ENCODE measurements at regions not wholly inside any gene's neighbourhood (a gene's known extent, or its start where the extent isn't known, plus 50 kb on each side); places are given as distances from the start of the nearest gene placed in this dataset.

- Histone ChIP-seq H3K4me1 (ENCODE audit: insufficient read depth, poor library complexity, severe bottlenecking) (no peaks in the 10 kb centered on the region), H3K4me3 (ENCODE audit: severe bottlenecking) (no peak overlapping the region), H3K36me3 (ENCODE audit: low read depth) (no peaks in the 10 kb centered on the region), H3K9me3 (ENCODE audit: severe bottlenecking) (no peaks in the 10 kb centered on the region), H3K27me3 (ENCODE audit: insufficient read depth, poor library complexity, severe bottlenecking) (no peaks in the 10 kb centered on the region), H3K27ac (ENCODE audit: poor library complexity, severe bottlenecking) (no peak overlapping the region)
- no peak for ATAC-seq (ENCODE audit: low read depth)
- DNase-seq (ENCODE audit: low spot score) = no peak
- TF ChIP-seq, protein P1, sequence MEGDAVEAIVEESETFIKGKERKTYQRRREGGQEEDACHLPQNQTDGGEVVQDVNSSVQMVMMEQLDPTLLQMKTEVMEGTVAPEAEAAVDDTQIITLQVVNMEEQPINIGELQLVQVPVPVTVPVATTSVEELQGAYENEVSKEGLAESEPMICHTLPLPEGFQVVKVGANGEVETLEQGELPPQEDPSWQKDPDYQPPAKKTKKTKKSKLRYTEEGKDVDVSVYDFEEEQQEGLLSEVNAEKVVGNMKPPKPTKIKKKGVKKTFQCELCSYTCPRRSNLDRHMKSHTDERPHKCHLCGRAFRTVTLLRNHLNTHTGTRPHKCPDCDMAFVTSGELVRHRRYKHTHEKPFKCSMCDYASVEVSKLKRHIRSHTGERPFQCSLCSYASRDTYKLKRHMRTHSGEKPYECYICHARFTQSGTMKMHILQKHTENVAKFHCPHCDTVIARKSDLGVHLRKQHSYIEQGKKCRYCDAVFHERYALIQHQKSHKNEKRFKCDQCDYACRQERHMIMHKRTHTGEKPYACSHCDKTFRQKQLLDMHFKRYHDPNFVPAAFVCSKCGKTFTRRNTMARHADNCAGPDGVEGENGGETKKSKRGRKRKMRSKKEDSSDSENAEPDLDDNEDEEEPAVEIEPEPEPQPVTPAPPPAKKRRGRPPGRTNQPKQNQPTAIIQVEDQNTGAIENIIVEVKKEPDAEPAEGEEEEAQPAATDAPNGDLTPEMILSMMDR (IDR thresholded peaks at IDR 0.05; ENCODE audit: poor library complexity, severe bottlenecking) = no peak
Observed at GRCh38 chr1:203954293-203954692, 92.9 kb downstream of the SNRPE start.

- H3K9me3 ChIP-seq (ENCODE audit: severe bottlenecking) = no peaks in the 10 kb centered on the region
- no peak for ATAC-seq (ENCODE audit: low read depth)
- no peaks in the 10 kb centered on the region for H3K4me1 ChIP-seq (ENCODE audit: insufficient read depth, poor library complexity, severe bottlenecking)
- DNase-seq (ENCODE audit: low spot score) = no peak
- H3K4me3 ChIP-seq (ENCODE audit: severe bottlenecking) = no peak overlapping the region
- TF ChIP-seq, protein P1 (IDR thresholded peaks at IDR 0.05; ENCODE audit: poor library complexity, severe bottlenecking) = no peak
- no peak overlapping the region for H3K27ac ChIP-seq (ENCODE audit: poor library complexity, severe bottlenecking)
- no peaks in the 10 kb centered on the region for H3K27me3 ChIP-seq (ENCODE audit: insufficient read depth, poor library complexity, severe bottlenecking)
- H3K36me3 ChIP-seq (ENCODE audit: low read depth) = no peaks in the 10 kb centered on the region
Observed at GRCh38 chr1:203954788-203955552, 93.6 kb downstream of the SNRPE start.

- Histone ChIP-seq H3K4me3 (ENCODE audit: severe bottlenecking) (no peak overlapping the region), H3K9me3 (ENCODE audit: severe bottlenecking) (peaks cover 15% of the 10 kb centered on the region), H3K36me3 (ENCODE audit: low read depth) (no peaks in the 10 kb centered on the region), H3K27me3 (ENCODE audit: insufficient read depth, poor library complexity, severe bottlenecking) (no peaks in the 10 kb centered on the region), H3K27ac (ENCODE audit: poor library complexity, severe bottlenecking) (no peak overlapping the region), H3K4me1 (ENCODE audit: insufficient read depth, poor library complexity, severe bottlenecking) (no peaks in the 10 kb centered on the region)
- no peak for DNase-seq (ENCODE audit: low spot score)
- TF ChIP-seq, protein P1 (IDR thresholded peaks at IDR 0.05; ENCODE audit: poor library complexity, severe bottlenecking) = no peak
- no peak for ATAC-seq (ENCODE audit: low read depth)
Observed at GRCh38 chr1:203968761-203969160, 104.2 kb upstream of the SOX13 start.

DNA sequence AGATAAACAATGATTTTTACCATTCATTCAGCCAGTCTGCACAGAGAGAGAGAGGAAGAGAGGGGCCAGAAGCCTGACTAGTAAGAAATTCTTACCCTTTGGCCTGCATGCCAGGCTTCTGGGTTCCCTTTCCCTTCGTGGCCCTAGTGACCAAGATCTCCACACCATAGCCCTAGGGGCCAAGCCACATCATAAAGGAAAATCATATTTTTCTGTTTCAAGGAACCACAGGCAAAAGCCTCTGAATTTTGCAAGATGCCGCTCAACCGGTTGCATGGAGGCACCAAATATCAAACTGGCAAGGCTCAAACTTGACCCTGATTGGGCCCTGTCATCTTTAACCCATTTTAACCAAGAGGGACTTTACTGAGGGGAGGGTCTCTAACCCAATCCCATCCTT is 103.1 kb upstream of the SOX13 start:
- H3K27me3 ChIP-seq (ENCODE audit: insufficient read depth, poor library complexity, severe bottlenecking) = no peaks in the 10 kb centered on the region
- H3K4me3 ChIP-seq (ENCODE audit: severe bottlenecking) = no peak overlapping the region
- no peaks in the 10 kb centered on the region for H3K4me1 ChIP-seq (ENCODE audit: insufficient read depth, poor library complexity, severe bottlenecking)

More for the DNA sequence above, 103.1 kb upstream of the SOX13 start:
- DNase-seq (ENCODE audit: low spot score) (no peak), ATAC-seq (ENCODE audit: low read depth) (no peak)
- H3K36me3 ChIP-seq (ENCODE audit: low read depth) = no peaks in the 10 kb centered on the region
- no peak overlapping the region for H3K27ac ChIP-seq (ENCODE audit: poor library complexity, severe bottlenecking)
- TF ChIP-seq, protein P1 (IDR thresholded peaks at IDR 0.05; ENCODE audit: poor library complexity, severe bottlenecking) = no peak
- peaks cover 11% of the 10 kb centered on the region for H3K9me3 ChIP-seq (ENCODE audit: severe bottlenecking)
